Erythroblast (primary cell): ENCODE measurements at regions not wholly inside any gene's neighbourhood (a gene's known extent, or its start where the extent isn't known, plus 50 kb on each side); places are given as distances from the start of the nearest gene placed in this dataset.

ENCODE experiments used
- GATA1 ChIP-seq: IDR thresholded peaks from 2 replicates; pipeline ENCODE4 v1.6.1; 2011; ENCODE audit warnings: low read depth, mild to moderate bottlenecking, control low read depth, low read length, moderate library complexity
- POLR2A ChIP-seq: IDR thresholded peaks from 2 replicates; pipeline ENCODE4 v1.6.1; 2011; ENCODE audit warnings: mild to moderate bottlenecking, low read length

DNA sequence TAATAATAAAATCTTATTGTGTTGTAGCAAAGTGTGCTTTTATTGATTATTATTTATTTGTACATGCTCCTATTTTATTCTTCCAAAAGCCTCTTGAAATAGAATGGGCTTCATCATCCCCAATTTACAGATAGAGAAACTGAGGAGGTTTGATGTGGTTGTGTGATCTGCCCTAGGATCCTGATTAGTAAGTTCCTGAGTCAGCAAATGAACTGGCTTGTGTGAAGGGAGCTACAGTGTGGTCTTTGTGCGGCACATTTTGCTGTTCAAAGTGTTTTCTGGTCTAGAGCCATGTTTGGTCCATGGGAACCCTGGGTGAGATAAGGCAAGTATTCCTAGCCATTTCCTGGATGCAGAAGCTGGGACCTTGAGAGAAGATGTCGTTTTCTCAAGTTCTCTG, 326.9 kb downstream of the MEIS1 start:
- TF ChIP-seq POLR2A = no peak
- TF ChIP-seq GATA1 = no peak
